Sigmoid colon (tissue), 4 donors: ENCODE measurements at regions not wholly inside any gene's neighbourhood (a gene's known extent, or its start where the extent isn't known, plus 50 kb on each side); places are given as distances from the start of the nearest gene placed in this dataset.

Experiments
- CTCF ChIP-seq, 4 experiments: fragments of 450-650 bp in 3 of 4; fragments of 200-600 bp in 1 of 4; IDR thresholded peaks; one replicate each; pipeline ENCODE4 v1.5.1; 2016 to 2019; ENCODE audit warnings: antibody characterized with exemption in 4 of 4, mild to moderate bottlenecking in 3 of 4, moderate library complexity in 2 of 4
- EP300 ChIP-seq, 4 donors: sonication (generic); formaldehyde crosslinking; IDR thresholded peaks; one replicate each; pipeline ENCODE4 v1.6.1; 2017; ENCODE audit warnings: antibody characterized with exemption in 4 of 4
- POLR2AphosphoS5 ChIP-seq, 4 donors: sonication (generic); formaldehyde crosslinking; IDR thresholded peaks; one replicate each; pipeline ENCODE4 v1.6.1; 2017; ENCODE audit warnings: antibody characterized with exemption in 4 of 4

GRCh38 chr3:67087788-67088187, 89.7 kb downstream of the KBTBD8 start:
- no peak for TF ChIP-seq CTCF (IDR thresholded peaks at IDR 0.05)
- TF ChIP-seq EP300 (IDR thresholded peaks at IDR 0.05) = no peak
- TF ChIP-seq POLR2AphosphoS5 (IDR thresholded peaks at IDR 0.05) = no peak
